Posterior cingulate gyrus (tissue), 11 donors: ENCODE measurements at regions not wholly inside any gene's neighbourhood (a gene's known extent, or its start where the extent isn't known, plus 50 kb on each side); places are given as distances from the start of the nearest gene placed in this dataset.

Experiments
- DNase-seq, 10 donors: peaks; one replicate each; pipeline versions ENCODE4 v3.0.0 to v3.0.0-alpha.2; 2020 to 2021; ENCODE audit warnings: mixed read lengths in 3 of 10
- intact Hi-C: fragments of 100-400 bp; cut with DNase I; formaldehyde crosslinking; loops from one replicate; pipeline ENCODE4 v1.15.1; 2023

- no peak for DNase-seq
- intact Hi-C loops = no loop called here
These were observed 155.6 kb downstream of the BTC start for GRCh38 chr4:74638689-74639088.

GRCh38 chr4:74640111-74640903, 154.0 kb downstream of the BTC start:
- no peak for DNase-seq
- intact Hi-C loops = no loop called here

- intact Hi-C loops = no loop called here
- DNase-seq = no peak
These were observed 152.3 kb downstream of the BTC start for GRCh38 chr4:74642006-74642405.

GRCh38 chr4:74649193-74649592, 145.1 kb downstream of the BTC start:
- no peak for DNase-seq
- intact Hi-C loops = no loop called here

GRCh38 chr4:74651198-74651597, 143.1 kb downstream of the BTC start:
- intact Hi-C loops = no loop called here
- DNase-seq = no peak

GRCh38 chr4:74653331-74654229, 140.7 kb downstream of the BTC start:
- intact Hi-C loops = no loop called here
- DNase-seq = no peak

GRCh38 chr4:74654230-74654681, 140.1 kb downstream of the BTC start:
- intact Hi-C loops = no loop called here
- DNase-seq = no peak

- intact Hi-C loops = no loop called here
- no peak for DNase-seq
These were observed 137.7 kb downstream of the BTC start for GRCh38 chr4:74656596-74656995.

GRCh38 chr4:74658116-74658515, 136.2 kb downstream of the BTC start:
- intact Hi-C loops = no loop called here

GRCh38 chr4:74659576-74660411, 134.5 kb downstream of the BTC start:
- no peak for DNase-seq
- intact Hi-C loops = no loop called here

More at GRCh38 chr4:74658116-74658515, 136.2 kb downstream of the BTC start:
- DNase-seq = no peak

GRCh38 chr4:74660866-74661265, 133.5 kb downstream of the BTC start:
- intact Hi-C loops = no loop called here
- no peak for DNase-seq

GRCh38 chr4:74661427-74662201, 132.7 kb downstream of the BTC start:
- DNase-seq = no peak
- intact Hi-C loops = no loop called here

- DNase-seq = no peak
- intact Hi-C loops = no loop called here
These were observed 130.7 kb downstream of the BTC start for GRCh38 chr4:74663631-74664030.

- DNase-seq = peak in 1 of 10 donors; percentile 62
- intact Hi-C loops = no loop called here
These were observed 129.0 kb downstream of the BTC start for GRCh38 chr4:74665346-74665745.

GRCh38 chr4:74665876-74666275, 128.4 kb downstream of the BTC start:
- DNase-seq = no peak
- intact Hi-C loops = no loop called here

- intact Hi-C loops = no loop called here
- DNase-seq = no peak
These were observed 126.9 kb downstream of the BTC start for GRCh38 chr4:74667438-74667837.

GRCh38 chr4:74667944-74668343, 126.4 kb downstream of the BTC start:
- intact Hi-C loops = no loop called here
- DNase-seq = no peak

- DNase-seq = no peak
- intact Hi-C loops = loop anchor here (5.0 to 10.0 kb wide), 2 partner anchors 292 to 345 kb away; no protein-coding TSS in a partner anchor
These were observed 124.6 kb downstream of the BTC start for GRCh38 chr4:74669702-74670101.

GRCh38 chr4:74670583-74670982, 123.7 kb downstream of the BTC start:
- DNase-seq = no peak
- intact Hi-C loops = loop anchor here (5.0 to 10.0 kb wide), 2 partner anchors 293 to 346 kb away; no protein-coding TSS in a partner anchor
